ENCODE measurements at regions not wholly inside any gene's neighbourhood (a gene's known extent, or its start where the extent isn't known, plus 50 kb on each side); places are given as distances from the start of the nearest gene placed in this dataset.

DNA sequence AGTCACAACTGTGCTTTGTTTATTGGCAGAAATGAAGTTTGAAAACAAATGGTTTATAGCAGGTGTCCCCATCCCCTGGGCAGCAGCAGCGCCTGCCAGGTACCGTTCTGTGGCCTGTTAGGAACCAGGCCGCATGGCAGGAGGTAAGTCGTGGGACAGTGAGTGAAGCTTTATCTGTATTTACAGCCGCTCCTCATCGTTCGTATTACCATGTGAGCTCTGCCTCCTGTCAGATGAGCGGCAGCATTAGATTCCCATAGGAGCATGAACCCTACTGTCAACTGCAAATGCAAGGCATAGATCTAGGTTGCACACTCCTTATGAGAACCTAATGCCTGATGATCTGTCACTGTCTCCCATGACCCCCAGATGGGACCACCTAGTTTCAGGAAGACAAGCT is 63.4 kb upstream of the SOD1 start:
- TF ChIP-seq, protein P1, sequence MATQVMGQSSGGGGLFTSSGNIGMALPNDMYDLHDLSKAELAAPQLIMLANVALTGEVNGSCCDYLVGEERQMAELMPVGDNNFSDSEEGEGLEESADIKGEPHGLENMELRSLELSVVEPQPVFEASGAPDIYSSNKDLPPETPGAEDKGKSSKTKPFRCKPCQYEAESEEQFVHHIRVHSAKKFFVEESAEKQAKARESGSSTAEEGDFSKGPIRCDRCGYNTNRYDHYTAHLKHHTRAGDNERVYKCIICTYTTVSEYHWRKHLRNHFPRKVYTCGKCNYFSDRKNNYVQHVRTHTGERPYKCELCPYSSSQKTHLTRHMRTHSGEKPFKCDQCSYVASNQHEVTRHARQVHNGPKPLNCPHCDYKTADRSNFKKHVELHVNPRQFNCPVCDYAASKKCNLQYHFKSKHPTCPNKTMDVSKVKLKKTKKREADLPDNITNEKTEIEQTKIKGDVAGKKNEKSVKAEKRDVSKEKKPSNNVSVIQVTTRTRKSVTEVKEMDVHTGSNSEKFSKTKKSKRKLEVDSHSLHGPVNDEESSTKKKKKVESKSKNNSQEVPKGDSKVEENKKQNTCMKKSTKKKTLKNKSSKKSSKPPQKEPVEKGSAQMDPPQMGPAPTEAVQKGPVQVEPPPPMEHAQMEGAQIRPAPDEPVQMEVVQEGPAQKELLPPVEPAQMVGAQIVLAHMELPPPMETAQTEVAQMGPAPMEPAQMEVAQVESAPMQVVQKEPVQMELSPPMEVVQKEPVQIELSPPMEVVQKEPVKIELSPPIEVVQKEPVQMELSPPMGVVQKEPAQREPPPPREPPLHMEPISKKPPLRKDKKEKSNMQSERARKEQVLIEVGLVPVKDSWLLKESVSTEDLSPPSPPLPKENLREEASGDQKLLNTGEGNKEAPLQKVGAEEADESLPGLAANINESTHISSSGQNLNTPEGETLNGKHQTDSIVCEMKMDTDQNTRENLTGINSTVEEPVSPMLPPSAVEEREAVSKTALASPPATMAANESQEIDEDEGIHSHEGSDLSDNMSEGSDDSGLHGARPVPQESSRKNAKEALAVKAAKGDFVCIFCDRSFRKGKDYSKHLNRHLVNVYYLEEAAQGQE (IDR thresholded peaks at IDR 0.05; ENCODE audit: insufficient replicate concordance, low read depth), result no peak
- TF ChIP-seq GABPA (IDR thresholded peaks at IDR 0.05; ENCODE audit: low read depth) (no peak), SPI1 (IDR thresholded peaks at IDR 0.05; ENCODE audit: borderline replicate concordance, low read depth) (no peak), POLR2AphosphoS5 (IDR thresholded peaks at IDR 0.05; ENCODE audit: low read depth) (no peak)
- TF ChIP-seq, protein P2, sequence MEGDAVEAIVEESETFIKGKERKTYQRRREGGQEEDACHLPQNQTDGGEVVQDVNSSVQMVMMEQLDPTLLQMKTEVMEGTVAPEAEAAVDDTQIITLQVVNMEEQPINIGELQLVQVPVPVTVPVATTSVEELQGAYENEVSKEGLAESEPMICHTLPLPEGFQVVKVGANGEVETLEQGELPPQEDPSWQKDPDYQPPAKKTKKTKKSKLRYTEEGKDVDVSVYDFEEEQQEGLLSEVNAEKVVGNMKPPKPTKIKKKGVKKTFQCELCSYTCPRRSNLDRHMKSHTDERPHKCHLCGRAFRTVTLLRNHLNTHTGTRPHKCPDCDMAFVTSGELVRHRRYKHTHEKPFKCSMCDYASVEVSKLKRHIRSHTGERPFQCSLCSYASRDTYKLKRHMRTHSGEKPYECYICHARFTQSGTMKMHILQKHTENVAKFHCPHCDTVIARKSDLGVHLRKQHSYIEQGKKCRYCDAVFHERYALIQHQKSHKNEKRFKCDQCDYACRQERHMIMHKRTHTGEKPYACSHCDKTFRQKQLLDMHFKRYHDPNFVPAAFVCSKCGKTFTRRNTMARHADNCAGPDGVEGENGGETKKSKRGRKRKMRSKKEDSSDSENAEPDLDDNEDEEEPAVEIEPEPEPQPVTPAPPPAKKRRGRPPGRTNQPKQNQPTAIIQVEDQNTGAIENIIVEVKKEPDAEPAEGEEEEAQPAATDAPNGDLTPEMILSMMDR (IDR thresholded peaks at IDR 0.05; ENCODE audit: insufficient read depth, low read length), result no peak

DNA sequence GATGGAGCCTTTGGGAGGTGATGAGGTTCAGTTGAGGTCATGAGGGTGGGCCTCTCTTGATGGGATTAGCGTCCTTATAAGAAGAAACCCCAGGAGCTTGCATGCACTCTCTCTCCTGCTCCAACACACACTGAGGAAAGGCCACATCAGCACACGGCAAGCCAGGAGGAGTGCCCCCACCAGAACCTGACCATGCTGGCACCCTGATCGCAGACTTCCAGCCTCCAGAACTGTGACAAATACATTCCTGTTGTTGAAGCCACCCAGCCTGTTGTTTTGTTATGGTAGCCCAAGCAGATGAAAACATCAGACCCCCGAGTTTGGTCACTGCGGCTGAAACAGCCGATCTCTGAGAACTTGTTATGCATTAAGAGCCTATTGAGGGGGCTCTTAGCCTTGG is 64.8 kb upstream of the SOD1 start:
- DNase-seq (ENCODE audit: low read depth in 1 of 2, low spot score in 1 of 2), result no peak
- Histone ChIP-seq H3K27ac (replicated peaks) (no peak overlapping the region), H3K4me3 (replicated peaks; ENCODE audit: insufficient read depth, low read length) (no peak overlapping the region), H3K27me3 (ENCODE audit: insufficient read depth, poor library complexity, severe bottlenecking) (no peaks in the 10 kb centered on the region)
- TF ChIP-seq POLR2AphosphoS5 (IDR thresholded peaks at IDR 0.05; ENCODE audit: low read depth) (no peak), GABPA (IDR thresholded peaks at IDR 0.05; ENCODE audit: low read depth) (no peak), SPI1 (IDR thresholded peaks at IDR 0.05; ENCODE audit: borderline replicate concordance, low read depth) (no peak)
- TF ChIP-seq, protein P1 (IDR thresholded peaks at IDR 0.05; ENCODE audit: insufficient replicate concordance, low read depth), result no peak
- TF ChIP-seq, protein P2 (IDR thresholded peaks at IDR 0.05; ENCODE audit: insufficient read depth, low read length), result no peak

More for the DNA sequence above, 63.4 kb upstream of the SOD1 start:
- no peaks in the 10 kb centered on the region for H3K27me3 ChIP-seq (ENCODE audit: insufficient read depth, poor library complexity, severe bottlenecking)
- no peak overlapping the region for H3K4me3 ChIP-seq (replicated peaks; ENCODE audit: insufficient read depth, low read length)
- H3K27ac ChIP-seq (replicated peaks), result no peak overlapping the region
- no peak for DNase-seq (ENCODE audit: low read depth in 1 of 2, low spot score in 1 of 2)

DNA sequence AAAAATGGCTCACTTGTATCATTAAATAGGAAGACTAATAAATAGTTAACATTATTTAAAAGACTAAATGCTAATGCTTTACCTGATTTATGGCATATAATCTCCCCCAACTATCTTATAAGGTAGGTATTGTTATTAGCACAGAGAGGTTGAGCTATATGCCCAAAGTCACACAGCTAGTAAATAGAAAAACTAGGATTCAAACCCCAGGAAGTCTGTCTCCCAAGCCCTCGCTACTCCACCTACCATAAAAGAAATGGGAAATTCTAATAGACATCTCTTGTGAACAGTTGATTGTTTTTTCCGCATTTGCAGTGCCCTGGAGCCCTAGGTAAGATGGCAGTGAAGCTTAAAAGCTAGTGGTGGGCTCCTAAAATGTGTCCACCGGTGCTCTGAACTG is 65.2 kb upstream of the SOD1 start:
- H3K4me3 ChIP-seq (replicated peaks; ENCODE audit: insufficient read depth, low read length), result no peak overlapping the region
- no peaks in the 10 kb centered on the region for H3K27me3 ChIP-seq (ENCODE audit: insufficient read depth, poor library complexity, severe bottlenecking)
- no peak overlapping the region for H3K27ac ChIP-seq (replicated peaks)
- DNase-seq (ENCODE audit: low read depth in 1 of 2, low spot score in 1 of 2), result no peak
- TF ChIP-seq, protein P2 (IDR thresholded peaks at IDR 0.05; ENCODE audit: insufficient read depth, low read length), result no peak
- TF ChIP-seq POLR2AphosphoS5 (IDR thresholded peaks at IDR 0.05; ENCODE audit: low read depth) (no peak), GABPA (IDR thresholded peaks at IDR 0.05; ENCODE audit: low read depth) (no peak), SPI1 (IDR thresholded peaks at IDR 0.05; ENCODE audit: borderline replicate concordance, low read depth) (no peak)
- TF ChIP-seq, protein P1 (IDR thresholded peaks at IDR 0.05; ENCODE audit: insufficient replicate concordance, low read depth), result no peak

Data from HL-60 (cell line).